ENCODE measurements at regions not wholly inside any gene's neighbourhood (a gene's known extent, or its start where the extent isn't known, plus 50 kb on each side); places are given as distances from the start of the nearest gene placed in this dataset.

DNA sequence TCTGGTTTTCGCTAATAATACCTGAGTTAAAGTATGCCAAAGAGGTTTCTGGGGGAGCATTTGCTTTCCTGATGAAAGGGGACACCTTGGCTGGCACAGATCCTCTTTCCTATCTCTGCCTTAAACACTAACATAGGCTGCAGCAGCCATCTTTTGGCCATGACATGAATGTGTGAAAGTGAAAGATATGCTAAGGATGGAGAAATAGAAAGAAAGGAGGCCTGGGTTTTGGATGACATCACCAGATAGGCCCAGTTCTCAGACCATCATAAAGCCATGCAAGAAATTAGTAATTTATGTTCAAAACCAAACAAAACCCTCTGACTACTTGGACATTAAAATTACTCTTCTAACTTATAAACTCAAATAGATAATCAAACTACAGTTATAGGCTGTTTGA, 279.7 kb downstream of the COG6 start:
- Mint-ChIP-seq H3K9me3 (peaks cover 6% of the 10 kb centered on the region), H3K27me3 (ENCODE audit: low read depth) (no peaks in the 10 kb centered on the region), H3K36me3 (ENCODE audit: low read depth) (no peaks in the 10 kb centered on the region), H3K27ac (ENCODE audit: unreplicated experiment) (no peak overlapping the region), H3K4me1 (peaks cover 11% of the 10 kb centered on the region), H3K4me3 (no peak overlapping the region)
- DNase-seq (ENCODE audit: low read depth, low spot score) = no peak
- TF ChIP-seq, protein P1, sequence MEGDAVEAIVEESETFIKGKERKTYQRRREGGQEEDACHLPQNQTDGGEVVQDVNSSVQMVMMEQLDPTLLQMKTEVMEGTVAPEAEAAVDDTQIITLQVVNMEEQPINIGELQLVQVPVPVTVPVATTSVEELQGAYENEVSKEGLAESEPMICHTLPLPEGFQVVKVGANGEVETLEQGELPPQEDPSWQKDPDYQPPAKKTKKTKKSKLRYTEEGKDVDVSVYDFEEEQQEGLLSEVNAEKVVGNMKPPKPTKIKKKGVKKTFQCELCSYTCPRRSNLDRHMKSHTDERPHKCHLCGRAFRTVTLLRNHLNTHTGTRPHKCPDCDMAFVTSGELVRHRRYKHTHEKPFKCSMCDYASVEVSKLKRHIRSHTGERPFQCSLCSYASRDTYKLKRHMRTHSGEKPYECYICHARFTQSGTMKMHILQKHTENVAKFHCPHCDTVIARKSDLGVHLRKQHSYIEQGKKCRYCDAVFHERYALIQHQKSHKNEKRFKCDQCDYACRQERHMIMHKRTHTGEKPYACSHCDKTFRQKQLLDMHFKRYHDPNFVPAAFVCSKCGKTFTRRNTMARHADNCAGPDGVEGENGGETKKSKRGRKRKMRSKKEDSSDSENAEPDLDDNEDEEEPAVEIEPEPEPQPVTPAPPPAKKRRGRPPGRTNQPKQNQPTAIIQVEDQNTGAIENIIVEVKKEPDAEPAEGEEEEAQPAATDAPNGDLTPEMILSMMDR (conservative IDR thresholded peaks at IDR 0.05) = no peak

DNA sequence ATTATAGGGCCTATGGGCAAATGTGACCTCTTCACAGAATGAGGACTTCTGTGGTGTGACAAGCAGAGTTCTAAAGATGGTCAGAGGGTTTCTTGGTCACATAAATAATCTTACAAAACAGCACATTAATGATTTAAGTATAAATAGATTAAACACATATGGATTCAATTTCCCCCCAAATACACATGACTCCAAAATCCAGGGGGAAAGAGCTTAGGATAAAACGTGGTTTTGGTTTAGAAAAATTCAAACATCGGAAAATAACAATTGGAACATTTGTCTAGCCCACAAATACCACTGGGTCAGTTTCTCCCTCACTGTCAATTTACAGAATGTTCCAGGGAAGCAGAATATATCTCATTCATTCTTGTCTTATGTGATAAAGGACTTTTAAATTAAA, 283.1 kb downstream of the COG6 start:
- H3K9me3 Mint-ChIP-seq = peaks cover 4% of the 10 kb centered on the region
- TF ChIP-seq, protein P1 (conservative IDR thresholded peaks at IDR 0.05) = no peak
- H3K27me3 Mint-ChIP-seq (ENCODE audit: low read depth) = no peaks in the 10 kb centered on the region
- H3K36me3 Mint-ChIP-seq (ENCODE audit: low read depth) = no peaks in the 10 kb centered on the region
- peaks cover 18% of the 10 kb centered on the region for H3K4me1 Mint-ChIP-seq
- H3K27ac Mint-ChIP-seq (ENCODE audit: unreplicated experiment) = no peak overlapping the region
- no peak overlapping the region for H3K4me3 Mint-ChIP-seq
- DNase-seq (ENCODE audit: low read depth, low spot score) = no peak

DNA sequence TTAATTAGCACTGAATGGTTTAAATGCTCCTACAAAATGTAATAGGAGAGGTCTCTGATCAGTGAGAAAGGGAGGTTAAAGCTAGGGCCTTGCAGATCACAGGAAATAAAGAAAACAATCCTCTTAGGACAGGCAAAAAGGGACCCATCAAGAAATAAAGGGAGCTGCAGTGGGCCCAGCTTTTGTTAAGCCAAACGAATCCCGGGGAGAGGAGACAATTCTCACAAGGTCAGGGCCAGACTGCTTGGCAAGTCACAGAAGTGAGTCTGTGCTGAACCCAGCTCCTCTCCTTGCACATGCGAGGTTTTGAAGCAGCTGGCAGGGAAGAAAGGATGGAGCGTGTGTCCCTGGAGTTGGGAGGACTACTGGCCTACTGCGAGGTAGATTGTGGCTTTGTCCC, 285.8 kb downstream of the COG6 start:
- peak overlapping the region; percentile 21 for H3K27ac Mint-ChIP-seq (ENCODE audit: unreplicated experiment)
- H3K4me3 Mint-ChIP-seq = no peak overlapping the region
- peaks cover 9% of the 10 kb centered on the region for H3K9me3 Mint-ChIP-seq
- TF ChIP-seq, protein P1 (conservative IDR thresholded peaks at IDR 0.05) = no peak
- H3K4me1 Mint-ChIP-seq = peaks cover 18% of the 10 kb centered on the region
- no peak for DNase-seq (ENCODE audit: low read depth, low spot score)
- H3K36me3 Mint-ChIP-seq (ENCODE audit: low read depth) = no peaks in the 10 kb centered on the region
- H3K27me3 Mint-ChIP-seq (ENCODE audit: low read depth) = no peaks in the 10 kb centered on the region

DNA sequence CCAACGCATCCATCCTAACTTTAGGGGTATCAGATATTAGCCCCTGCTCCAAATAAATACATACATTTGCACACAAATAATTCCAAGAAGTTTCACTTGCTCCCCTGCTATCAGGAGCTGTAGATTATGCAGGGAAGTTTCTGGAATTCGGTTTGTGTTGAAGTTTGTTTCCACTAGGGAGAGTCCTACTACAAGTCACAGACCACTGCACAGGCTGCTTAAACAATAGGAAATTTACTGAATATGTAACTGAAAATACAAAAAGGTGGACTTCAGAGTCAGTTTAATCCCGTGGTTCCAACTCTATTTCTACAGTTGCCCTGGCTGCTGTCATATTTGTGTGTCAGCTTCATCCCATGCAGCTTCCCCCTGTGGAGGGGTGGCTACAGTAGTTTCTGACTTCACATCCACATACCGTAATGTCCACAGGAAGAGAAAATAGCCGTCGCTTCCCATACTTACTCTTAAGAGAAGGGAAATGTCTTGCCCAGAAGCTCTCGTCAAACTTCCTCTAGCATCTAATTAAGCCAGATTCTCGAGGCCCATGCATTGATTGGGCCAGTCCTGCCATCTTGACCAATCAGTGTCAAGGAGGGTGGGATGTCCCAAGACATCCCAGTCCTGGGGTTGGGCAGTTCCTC, 286.6 kb downstream of the COG6 start:
- peaks cover 11% of the 10 kb centered on the region for H3K9me3 Mint-ChIP-seq
- no peaks in the 10 kb centered on the region for H3K27me3 Mint-ChIP-seq (ENCODE audit: low read depth)
- H3K4me3 Mint-ChIP-seq = no peak overlapping the region
- peaks cover 18% of the 10 kb centered on the region for H3K4me1 Mint-ChIP-seq
- no peak overlapping the region for H3K27ac Mint-ChIP-seq (ENCODE audit: unreplicated experiment)
- H3K36me3 Mint-ChIP-seq (ENCODE audit: low read depth) = no peaks in the 10 kb centered on the region
- TF ChIP-seq, protein P1 (conservative IDR thresholded peaks at IDR 0.05) = no peak
- DNase-seq (ENCODE audit: low read depth, low spot score) = no peak

DNA sequence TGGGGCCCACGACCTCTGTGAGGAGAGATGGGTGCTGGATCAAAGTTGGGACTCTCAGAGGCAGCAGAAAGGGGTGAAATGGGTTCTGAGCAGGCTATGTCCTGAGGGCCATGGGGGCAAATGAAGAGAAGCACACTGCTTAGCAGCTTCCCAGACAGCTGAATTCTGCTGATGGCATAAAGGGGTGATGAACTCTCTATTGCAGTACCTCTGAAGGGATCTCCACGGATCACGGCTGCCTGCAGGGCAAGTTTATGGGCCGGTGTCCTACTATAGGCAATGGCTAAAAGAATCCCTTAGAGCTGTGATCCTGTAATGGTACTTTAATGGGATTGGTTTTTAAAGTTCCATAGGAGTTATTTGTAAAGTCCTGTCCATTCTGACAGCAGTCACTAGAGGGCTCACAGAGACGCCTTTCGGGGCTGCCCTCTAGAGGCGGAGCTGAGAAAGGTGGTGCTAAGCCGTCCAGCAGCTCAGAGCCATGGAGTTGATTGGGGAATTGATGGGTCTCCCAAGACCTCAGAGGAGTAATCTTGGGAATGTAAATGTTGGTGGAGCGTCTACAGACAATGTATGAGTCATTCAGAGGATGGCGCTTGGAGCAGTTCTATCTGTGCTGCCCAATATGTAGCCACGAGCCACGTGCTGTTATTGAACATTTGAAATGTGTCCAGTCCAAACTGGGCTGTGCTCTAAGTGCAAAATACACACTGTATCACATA, 287.3 kb downstream of the COG6 start:
- Mint-ChIP-seq H3K27me3 (ENCODE audit: low read depth) (no peaks in the 10 kb centered on the region), H3K9me3 (peaks cover 14% of the 10 kb centered on the region), H3K27ac (ENCODE audit: unreplicated experiment) (no peak overlapping the region), H3K4me1 (peaks cover 18% of the 10 kb centered on the region), H3K36me3 (ENCODE audit: low read depth) (no peaks in the 10 kb centered on the region), H3K4me3 (no peak overlapping the region)
- peak; percentile 57 for DNase-seq (ENCODE audit: low read depth, low spot score)
- TF ChIP-seq, protein P1 (conservative IDR thresholded peaks at IDR 0.05) = peak; percentile 96

Data from neural crest cell (in vitro differentiated cells).